Ishikawa (cell line): ENCODE measurements at regions not wholly inside any gene's neighbourhood (a gene's known extent, or its start where the extent isn't known, plus 50 kb on each side); places are given as distances from the start of the nearest gene placed in this dataset.

Experiments used
- EP300 ChIP-seq: IDR thresholded peaks from 2 replicates; pipeline ENCODE4 v1.6.1; 2012; ENCODE audit warnings: borderline replicate concordance
- TCF12 ChIP-seq: IDR thresholded peaks from 2 replicates; pipeline ENCODE4 v1.6.1; 2012; ENCODE audit warnings: low read depth
- TF ChIP-seq, protein P1 (sequence below): IDR thresholded peaks from 2 replicates; pipeline ENCODE4 v1.6.1; 2012; ENCODE audit warnings: low read depth, mild to moderate bottlenecking

DNA sequence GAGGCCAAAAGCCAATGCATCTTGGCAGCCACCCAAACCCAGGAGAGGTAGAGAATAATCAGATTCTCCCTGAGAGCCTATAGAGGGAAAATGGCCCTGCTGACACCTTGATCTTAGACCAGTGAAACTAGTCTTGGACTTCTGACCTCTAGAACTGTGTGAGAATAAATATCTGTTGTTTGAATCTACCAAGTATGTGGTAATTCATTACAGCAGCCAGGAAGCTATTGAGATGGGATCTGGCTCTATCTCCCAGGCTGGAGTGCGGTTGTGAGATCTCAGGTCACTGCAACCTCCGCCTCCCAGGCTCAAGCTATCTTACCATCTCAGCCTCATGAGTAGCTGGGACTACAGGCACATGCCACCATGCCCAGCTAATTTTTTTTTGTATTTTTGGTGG, 567.2 kb downstream of the MBD2 start:
- TF ChIP-seq, protein P1, sequence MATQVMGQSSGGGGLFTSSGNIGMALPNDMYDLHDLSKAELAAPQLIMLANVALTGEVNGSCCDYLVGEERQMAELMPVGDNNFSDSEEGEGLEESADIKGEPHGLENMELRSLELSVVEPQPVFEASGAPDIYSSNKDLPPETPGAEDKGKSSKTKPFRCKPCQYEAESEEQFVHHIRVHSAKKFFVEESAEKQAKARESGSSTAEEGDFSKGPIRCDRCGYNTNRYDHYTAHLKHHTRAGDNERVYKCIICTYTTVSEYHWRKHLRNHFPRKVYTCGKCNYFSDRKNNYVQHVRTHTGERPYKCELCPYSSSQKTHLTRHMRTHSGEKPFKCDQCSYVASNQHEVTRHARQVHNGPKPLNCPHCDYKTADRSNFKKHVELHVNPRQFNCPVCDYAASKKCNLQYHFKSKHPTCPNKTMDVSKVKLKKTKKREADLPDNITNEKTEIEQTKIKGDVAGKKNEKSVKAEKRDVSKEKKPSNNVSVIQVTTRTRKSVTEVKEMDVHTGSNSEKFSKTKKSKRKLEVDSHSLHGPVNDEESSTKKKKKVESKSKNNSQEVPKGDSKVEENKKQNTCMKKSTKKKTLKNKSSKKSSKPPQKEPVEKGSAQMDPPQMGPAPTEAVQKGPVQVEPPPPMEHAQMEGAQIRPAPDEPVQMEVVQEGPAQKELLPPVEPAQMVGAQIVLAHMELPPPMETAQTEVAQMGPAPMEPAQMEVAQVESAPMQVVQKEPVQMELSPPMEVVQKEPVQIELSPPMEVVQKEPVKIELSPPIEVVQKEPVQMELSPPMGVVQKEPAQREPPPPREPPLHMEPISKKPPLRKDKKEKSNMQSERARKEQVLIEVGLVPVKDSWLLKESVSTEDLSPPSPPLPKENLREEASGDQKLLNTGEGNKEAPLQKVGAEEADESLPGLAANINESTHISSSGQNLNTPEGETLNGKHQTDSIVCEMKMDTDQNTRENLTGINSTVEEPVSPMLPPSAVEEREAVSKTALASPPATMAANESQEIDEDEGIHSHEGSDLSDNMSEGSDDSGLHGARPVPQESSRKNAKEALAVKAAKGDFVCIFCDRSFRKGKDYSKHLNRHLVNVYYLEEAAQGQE: no peak
- TF ChIP-seq EP300: no peak
- no peak for TF ChIP-seq TCF12
